Mesothelial cell of epicardium (in vitro differentiated cells): ENCODE measurements at regions not wholly inside any gene's neighbourhood (a gene's known extent, or its start where the extent isn't known, plus 50 kb on each side); places are given as distances from the start of the nearest gene placed in this dataset.

Source experiments
- DNase-seq, 2 experiments: peaks; one replicate each; pipeline ENCODE4 v3.0.0; 2021; ENCODE audit warnings: low spot score in 2 of 2; ENCODE audit not compliant: unreplicated experiment in 2 of 2
- H3K27ac Mint-ChIP-seq: 2 replicates; pipeline ENCODE4 v1.8.0; 2021; ENCODE audit warnings: mixed read lengths
- H3K27me3 Mint-ChIP-seq: 2 replicates; pipeline ENCODE4 v1.8.0; 2021; ENCODE audit warnings: low read depth, mixed read lengths
- H3K36me3 Mint-ChIP-seq: 2 replicates; pipeline ENCODE4 v1.8.0; 2021; ENCODE audit warnings: mixed read lengths
- H3K4me1 Mint-ChIP-seq: 2 replicates; pipeline ENCODE4 v1.8.0; 2021; ENCODE audit warnings: mixed read lengths
- H3K4me3 Mint-ChIP-seq: 2 replicates; pipeline ENCODE4 v1.8.0; 2021; ENCODE audit warnings: mild to moderate bottlenecking, moderate library complexity, mixed read lengths
- H3K9me3 Mint-ChIP-seq: 2 replicates; pipeline ENCODE4 v1.8.0; 2021; ENCODE audit warnings: mixed read lengths
- CTCF ChIP-seq: fragments of 200-600 bp; sonication (generic); IDR thresholded peaks from one replicate; pipeline ENCODE4 v1.5.0; 2021; ENCODE audit warnings: antibody characterized with exemption; ENCODE audit not compliant: unreplicated experiment

GRCh38 chr4:180696460-180697092 is 1546.6 kb upstream of the TENM3 start:
- Mint-ChIP-seq H3K27ac (no peak overlapping the region), H3K36me3 (peaks cover 6% of the 10 kb centered on the region)
- no peak for DNase-seq

GRCh38 chr4:180698550-180699195 is 1544.5 kb upstream of the TENM3 start:
- no peaks in the 10 kb centered on the region for H3K27me3 Mint-ChIP-seq
- peaks cover 13% of the 10 kb centered on the region for H3K4me1 Mint-ChIP-seq
- H3K36me3 Mint-ChIP-seq: peaks cover 5% of the 10 kb centered on the region
- H3K27ac Mint-ChIP-seq: no peak overlapping the region
- TF ChIP-seq CTCF: no peak
- no peak for DNase-seq
- H3K9me3 Mint-ChIP-seq: peaks cover 11% of the 10 kb centered on the region
- no peak overlapping the region for H3K4me3 Mint-ChIP-seq

More at GRCh38 chr4:180696460-180697092, 1546.6 kb upstream of the TENM3 start:
- Mint-ChIP-seq H3K9me3 (peaks cover 24% of the 10 kb centered on the region), H3K27me3 (no peaks in the 10 kb centered on the region), H3K4me3 (no peak overlapping the region), H3K4me1 (peaks cover 13% of the 10 kb centered on the region)
- no peak for TF ChIP-seq CTCF

- no peak for TF ChIP-seq CTCF
- H3K27ac Mint-ChIP-seq: no peak overlapping the region
- DNase-seq: no peak
- H3K36me3 Mint-ChIP-seq: peaks cover 11% of the 10 kb centered on the region
- H3K4me1 Mint-ChIP-seq: peaks cover 3% of the 10 kb centered on the region
- peaks cover 27% of the 10 kb centered on the region for H3K9me3 Mint-ChIP-seq
- H3K4me3 Mint-ChIP-seq: no peak overlapping the region
- no peaks in the 10 kb centered on the region for H3K27me3 Mint-ChIP-seq
Measured at GRCh38 chr4:180706766-180707165, 1536.4 kb upstream of the TENM3 start.

GRCh38 chr4:180710628-180711337 is 1532.4 kb upstream of the TENM3 start:
- Mint-ChIP-seq H3K4me1 (peaks cover 3% of the 10 kb centered on the region), H3K9me3 (peaks cover 27% of the 10 kb centered on the region), H3K36me3 (peaks cover 14% of the 10 kb centered on the region), H3K27me3 (no peaks in the 10 kb centered on the region), H3K4me3 (no peak overlapping the region), H3K27ac (no peak overlapping the region)
- no peak for TF ChIP-seq CTCF
- DNase-seq: no peak

- Mint-ChIP-seq H3K4me1 (no peaks in the 10 kb centered on the region), H3K27me3 (no peaks in the 10 kb centered on the region), H3K27ac (no peak overlapping the region), H3K9me3 (peaks cover 11% of the 10 kb centered on the region), H3K36me3 (peaks cover 4% of the 10 kb centered on the region), H3K4me3 (no peak overlapping the region)
- no peak for TF ChIP-seq CTCF
- no peak for DNase-seq
Measured at GRCh38 chr4:180717451-180718033, 1525.7 kb upstream of the TENM3 start.
